Middle frontal gyrus (tissue), 1 donor: ENCODE measurements at regions not wholly inside any gene's neighbourhood (a gene's known extent, or its start where the extent isn't known, plus 50 kb on each side); places are given as distances from the start of the nearest gene placed in this dataset.

ENCODE experiments used
- DNase-seq: peaks from one replicate; pipeline ENCODE4 v3.0.0-alpha.2; 2015; ENCODE audit warnings: low spot score; ENCODE audit errors: extremely low spot score

DNA sequence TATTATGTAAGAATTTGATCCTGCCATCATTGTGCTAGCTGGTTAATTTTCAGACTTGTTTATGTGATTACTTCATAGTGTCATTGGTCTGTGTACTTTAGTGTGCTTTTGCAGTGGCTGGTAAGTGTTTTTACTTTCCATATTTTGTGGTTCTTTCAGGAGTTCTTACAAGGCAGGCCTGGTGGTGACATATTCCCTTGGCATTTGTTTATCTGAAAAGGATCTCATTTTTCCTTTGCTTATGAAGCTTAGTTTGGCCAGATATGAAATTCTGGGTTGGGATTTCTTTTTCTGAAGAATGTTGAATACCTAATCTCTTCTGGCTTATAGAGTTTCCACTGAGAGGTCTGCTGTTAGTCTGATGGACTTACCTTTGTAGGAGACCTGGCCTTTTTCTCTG is 72.8 kb upstream of the MC4R start:
- no peak for DNase-seq

GRCh38 chr18:60446821-60447220 is 74.2 kb upstream of the MC4R start:
- DNase-seq = no peak

- DNase-seq = no peak
Observed at GRCh38 chr18:60448487-60449267, 76.1 kb upstream of the MC4R start.

DNA sequence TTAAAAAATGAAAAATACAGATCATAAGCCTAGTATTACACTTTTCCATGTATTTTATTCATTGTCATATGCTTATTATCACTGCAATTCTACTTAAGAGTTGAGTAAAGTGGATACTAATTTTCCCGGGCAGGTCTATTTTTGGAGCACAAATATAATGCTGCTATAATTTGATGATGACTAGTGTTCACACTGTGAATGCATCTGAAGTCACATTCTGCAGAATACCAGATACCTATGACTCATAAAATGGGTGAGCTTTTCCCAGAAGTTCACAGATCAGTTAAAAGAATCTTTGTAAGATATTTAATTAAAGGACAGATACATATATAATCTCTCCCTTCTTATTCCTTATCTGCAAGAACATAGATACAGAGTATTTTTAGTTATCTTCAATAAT is 79.8 kb upstream of the MC4R start:
- no peak for DNase-seq

DNA sequence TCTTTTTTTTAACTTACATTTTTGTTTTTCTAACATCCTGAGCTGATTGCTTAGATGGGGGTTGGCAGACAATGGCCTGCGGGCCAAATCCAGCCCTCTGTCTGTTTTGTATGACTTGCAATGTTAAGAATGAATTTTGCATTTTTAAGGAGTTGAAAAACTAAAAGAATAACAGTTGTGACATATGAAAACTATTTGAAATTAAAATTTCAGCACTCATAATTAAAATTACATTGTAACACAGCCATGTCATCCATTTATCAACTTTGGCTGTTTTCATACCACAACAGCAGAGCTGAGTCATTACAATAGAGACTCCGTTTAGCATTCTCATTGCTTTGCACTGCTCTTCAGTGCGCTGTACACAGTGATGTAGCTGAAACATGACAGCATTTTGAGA is 94.1 kb upstream of the MC4R start:
- DNase-seq = no peak

DNA sequence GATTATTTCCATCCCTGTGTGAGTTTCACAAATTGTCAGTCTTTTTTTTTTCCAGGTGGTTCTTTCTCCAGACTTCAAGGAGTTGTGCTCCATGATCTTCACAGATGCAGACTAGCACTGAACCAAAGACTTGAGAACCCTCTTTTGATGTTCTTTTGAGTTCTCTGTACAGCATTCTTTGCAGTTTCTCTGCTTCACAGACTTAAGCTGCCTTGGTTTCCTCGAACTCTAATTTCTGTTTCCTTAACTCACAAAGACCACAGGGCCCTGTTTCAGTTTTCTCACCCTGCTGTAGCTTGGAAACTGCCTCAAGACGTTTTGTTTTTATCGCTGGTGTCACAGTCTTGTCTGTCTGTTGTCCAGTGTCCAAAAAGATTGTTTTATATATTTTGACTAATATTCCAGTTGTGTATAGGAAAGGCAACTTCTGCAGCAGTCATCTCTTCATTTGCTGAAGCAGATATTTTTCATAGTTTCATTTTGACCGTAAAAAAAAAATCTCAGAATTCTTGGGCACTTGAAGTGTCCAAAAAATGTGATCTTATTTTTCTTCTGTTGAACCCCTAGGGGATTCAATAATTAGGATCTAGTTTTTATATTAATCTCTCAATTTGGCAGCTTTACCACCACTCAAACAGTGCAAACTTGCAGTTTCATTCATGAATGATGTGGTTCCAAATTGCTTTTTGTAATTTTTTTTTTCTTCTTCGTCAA is 97.0 kb upstream of the MC4R start:
- DNase-seq = no peak

DNA sequence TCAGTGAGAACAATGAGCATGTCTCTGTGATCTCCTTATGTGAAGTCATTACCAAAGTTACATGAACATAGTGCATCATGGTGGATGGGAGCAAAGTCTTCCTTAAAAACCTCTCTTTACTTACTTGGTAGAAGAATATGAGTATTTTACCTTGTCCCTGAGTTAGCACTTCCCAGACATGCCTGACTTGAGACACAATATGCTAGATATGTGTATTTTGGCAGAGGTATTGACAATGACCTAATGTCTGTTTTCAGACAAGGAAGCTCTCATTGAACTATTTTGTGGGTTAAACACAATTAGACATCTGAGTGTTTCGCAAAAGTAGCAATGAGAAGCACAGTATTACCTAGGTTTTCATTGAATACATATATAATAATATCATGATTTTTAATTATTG is 99.1 kb upstream of the MC4R start:
- DNase-seq = no peak

DNA sequence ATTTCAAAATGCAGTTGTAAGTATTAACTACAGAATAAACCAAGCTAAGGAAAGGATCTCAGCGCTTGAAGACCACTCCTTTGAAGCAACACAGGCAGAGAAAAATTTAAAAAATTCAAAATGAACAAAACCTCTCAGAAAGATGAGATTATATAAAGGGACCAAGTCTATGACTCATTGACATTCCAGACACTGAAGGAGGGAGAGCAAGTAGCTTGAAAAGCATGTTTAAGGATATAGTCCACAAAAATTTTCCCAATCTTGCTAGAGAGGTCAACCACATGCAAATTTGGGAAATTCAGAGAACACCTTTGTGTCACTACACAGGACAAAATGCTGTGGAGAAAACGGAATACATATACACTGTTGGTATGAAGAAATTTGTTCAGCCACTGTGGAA is 112.6 kb upstream of the MC4R start:
- DNase-seq = no peak

DNA sequence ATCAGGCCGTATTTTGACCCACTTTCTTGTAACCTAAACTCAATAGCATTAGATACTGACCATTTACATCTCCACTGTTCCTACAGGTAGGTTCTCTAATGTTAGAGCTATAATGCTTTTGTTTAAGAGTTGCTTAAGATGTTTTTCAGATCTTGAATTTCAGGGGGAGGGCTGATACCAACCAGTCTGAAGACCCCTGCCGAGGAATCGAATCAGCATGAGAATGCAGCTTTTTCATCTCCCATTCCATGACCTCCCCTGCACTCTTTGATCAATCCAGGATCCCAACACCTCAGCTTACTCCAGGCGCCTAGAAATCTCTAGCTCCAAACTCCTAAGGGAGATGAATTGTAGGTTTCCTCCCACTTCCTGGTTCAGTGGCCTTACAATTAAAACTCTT is 120.5 kb upstream of the MC4R start:
- DNase-seq = no peak

- DNase-seq = no peak
Observed at GRCh38 chr18:60499675-60500074, 127.1 kb upstream of the MC4R start.

DNA sequence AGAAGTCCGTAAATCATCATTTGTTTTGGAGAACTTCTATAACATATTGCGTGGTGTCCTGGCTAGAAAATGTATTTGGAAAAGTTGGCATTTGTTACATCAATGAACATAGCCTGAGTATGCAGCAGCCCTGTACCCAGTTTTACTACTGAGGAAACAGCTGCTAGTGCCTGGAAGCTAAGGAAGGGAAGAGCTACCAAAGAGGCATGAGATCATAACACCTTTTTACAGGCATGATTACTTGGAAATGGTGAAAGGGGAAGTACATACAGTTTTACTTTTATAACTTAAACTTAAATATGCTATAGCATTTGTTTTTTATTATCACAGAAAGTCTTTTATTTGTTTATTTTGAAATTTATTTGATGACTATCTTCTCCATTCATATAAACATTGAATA is 128.4 kb upstream of the MC4R start:
- no peak for DNase-seq

DNA sequence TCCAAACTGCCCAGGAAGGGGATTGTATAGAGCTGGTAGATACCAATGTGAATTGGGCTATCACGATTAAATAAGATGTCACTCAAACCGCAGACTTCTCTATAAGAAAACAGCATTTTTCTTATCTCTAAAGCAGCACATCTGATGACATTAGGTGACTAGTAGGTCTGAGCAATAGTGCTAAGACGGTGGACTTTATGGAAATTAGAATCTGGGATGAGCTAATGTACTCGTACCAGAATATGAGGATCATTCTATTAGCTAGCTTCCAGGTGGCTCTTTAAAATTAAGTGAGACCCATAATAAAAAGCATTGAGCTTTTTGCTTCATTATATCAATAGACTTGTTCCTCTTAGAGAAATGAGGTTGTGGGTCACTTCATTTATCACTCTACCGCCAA is 130.0 kb upstream of the MC4R start:
- DNase-seq = no peak

GRCh38 chr18:60503199-60503598 is 130.6 kb upstream of the MC4R start:
- no peak for DNase-seq

DNA sequence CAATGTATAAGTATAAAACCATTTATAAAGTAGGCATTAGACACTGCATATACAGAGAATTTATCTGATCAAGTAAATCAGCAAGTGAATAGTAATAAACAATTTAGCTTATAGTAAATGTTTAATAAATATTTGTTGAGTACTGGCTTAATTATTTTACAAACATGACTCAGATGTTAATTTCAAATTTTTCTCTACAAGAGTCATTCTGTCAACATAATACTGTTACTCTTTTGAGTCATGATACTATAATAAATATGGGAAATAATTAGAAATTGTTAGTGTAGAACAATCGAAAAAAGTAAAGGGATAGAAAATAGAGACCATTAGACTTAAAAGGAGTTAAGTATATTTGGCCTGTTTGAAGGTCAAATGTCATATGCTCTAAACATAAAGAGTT is 133.6 kb upstream of the MC4R start:
- no peak for DNase-seq

- no peak for DNase-seq
Observed at GRCh38 chr18:60506682-60507081, 134.1 kb upstream of the MC4R start.

GRCh38 chr18:60508108-60508507 is 135.5 kb upstream of the MC4R start:
- DNase-seq = no peak

DNA sequence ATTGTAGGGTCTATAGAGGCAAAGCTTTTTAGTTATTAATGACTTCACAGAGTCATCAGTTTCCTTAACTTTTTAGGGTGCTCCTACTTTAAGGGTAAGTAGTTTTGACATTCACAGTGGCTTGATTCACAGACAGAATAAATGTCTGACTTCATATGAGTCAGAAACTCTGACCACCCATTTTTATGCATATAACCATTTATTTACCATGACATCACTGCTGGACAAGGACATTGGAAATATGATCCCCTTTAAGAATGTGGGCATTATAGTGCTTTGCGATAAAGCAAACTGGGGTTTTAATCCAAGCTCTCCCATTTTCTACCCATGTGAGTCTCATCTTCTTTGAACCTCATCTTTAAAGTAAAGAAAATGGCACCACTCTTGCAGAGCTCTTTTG is 162.0 kb upstream of the MC4R start:
- no peak for DNase-seq

DNA sequence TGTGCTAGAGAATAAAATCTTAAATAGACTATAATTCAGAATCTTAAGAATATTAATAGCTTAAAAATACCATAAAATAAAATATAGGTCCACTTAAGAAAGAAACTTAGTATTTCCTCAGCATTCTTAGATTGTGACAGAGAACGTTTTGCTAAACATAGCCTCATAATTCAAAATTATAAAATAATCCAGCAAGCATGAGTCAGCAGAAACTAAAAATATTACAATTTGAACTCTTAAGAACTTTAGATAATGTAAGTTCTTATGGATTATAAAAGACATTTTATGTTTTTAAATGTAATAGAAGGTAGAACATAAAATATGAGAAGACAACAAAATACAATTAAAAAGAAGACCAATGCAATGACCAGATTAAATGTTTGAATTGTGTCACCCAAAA is 164.5 kb upstream of the MC4R start:
- no peak for DNase-seq

- no peak for DNase-seq
Observed at GRCh38 chr18:60538891-60539290, 166.3 kb upstream of the MC4R start.

DNA sequence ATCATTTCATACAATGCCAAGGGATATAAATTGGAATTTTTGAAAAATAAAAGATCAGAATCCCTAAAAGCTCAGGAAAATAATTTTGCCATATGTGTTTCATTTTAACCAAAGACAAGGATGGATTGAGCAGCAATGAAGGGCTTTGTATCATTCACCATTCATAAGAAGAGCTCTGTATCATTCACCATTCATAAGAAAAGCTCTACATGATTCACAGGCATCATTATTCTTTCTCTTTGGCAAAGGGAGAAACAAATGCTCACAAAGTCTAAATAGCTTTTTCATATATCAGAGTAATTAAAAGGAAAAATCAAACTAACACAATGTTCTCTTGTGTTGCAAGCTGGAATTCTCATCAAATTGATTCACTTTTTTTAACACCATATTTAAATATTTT is 169.1 kb upstream of the MC4R start:
- DNase-seq = no peak

DNA sequence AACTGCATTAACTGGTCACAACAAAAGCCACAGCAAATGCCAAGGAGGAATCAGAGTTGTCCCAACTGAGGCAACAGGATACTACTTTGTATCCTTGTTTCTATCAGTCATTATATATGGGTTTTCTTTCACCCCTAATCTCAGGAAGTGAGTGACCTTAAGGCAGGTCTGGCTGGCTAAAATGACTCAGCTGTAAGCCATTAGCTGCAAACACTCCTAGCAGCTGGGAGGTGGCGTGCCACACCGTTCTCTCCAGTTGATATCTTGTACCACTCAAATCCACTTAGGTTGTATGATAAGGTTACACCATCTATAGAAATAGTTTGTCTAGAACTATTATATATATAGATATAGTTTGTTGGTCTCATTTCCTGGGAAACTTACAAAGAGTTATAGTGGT is 171.1 kb upstream of the MC4R start:
- DNase-seq = no peak

DNA sequence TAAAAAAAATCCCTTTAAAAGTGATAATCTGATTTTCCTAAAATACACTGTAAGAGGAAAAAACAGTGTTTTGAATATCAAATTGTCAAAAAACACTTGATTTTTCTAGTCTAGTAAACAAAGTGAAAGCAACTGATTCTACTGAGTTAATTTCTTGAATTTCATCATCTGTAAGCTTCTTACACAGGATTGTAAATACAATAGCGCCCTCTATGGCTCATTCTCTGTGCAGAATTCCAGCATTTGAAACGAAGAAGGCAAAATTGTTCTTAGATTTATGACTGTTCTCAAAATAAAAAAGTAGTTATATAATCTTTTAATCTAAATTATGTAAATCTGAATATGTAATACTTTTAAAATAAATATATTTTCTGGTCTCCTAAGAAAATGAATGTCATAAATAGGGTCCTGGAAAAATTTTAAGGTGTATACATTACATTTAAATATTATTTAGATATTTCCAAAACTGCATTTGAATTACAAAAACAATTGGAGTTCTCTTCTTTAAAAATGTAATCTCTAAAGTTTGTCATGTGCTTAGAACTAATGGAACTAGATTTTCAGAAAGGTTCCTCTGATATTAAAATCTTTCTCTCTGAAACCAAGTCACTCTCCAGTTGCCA is 176.9 kb upstream of the MC4R start:
- peak; percentile 84 for DNase-seq

GRCh38 chr18:60552948-60553347 is 180.4 kb upstream of the MC4R start:
- DNase-seq = no peak
